ENCODE measurements at regions not wholly inside any gene's neighbourhood (a gene's known extent, or its start where the extent isn't known, plus 50 kb on each side); places are given as distances from the start of the nearest gene placed in this dataset.

- H3K9me3 Mint-ChIP-seq: peaks cover 0 to 37% (median 16%) of the 10 kb centered on the region in 7 donors
- DNase-seq (no peak), ATAC-seq (ENCODE audit: low read depth in 2 of 2) (no peak)
- H3K27me3 Mint-ChIP-seq: no peaks in the 10 kb centered on the region
- H3K4me3 Mint-ChIP-seq: no peak overlapping the region
- Histone ChIP-seq H3K9me3 (ENCODE audit: control insufficient read depth in 2 of 2, low read length in 2 of 2) (peaks cover 0 to 5% of the 10 kb centered on the region in 2 experiments), H3K27me3 (ENCODE audit: control insufficient read depth, insufficient read depth, low read length) (no peaks in the 10 kb centered on the region), H3K27ac (ENCODE audit: insufficient read depth, low read length, poor library complexity, severe bottlenecking) (no peak overlapping the region), H3K4me1 (ENCODE audit: control insufficient read depth, insufficient read depth, low read length, poor library complexity, severe bottlenecking) (no peaks in the 10 kb centered on the region), H3K4me3 (ENCODE audit: low read depth, low read length) (no peak overlapping the region), H3K36me3 (ENCODE audit: control insufficient read depth, insufficient read depth, low read length) (no peaks in the 10 kb centered on the region)
- H3K36me3 Mint-ChIP-seq: no peaks in the 10 kb centered on the region
- H3K27ac Mint-ChIP-seq: no peak overlapping the region
- H3K4me1 Mint-ChIP-seq: peaks cover 0 to 6% (median 0%) of the 10 kb centered on the region in 4 donors
Measured at GRCh38 chr18:28808373-28808772, 631.4 kb upstream of the CDH2 start.

- peaks cover 2 to 4% of the 10 kb centered on the region in 2 experiments for H3K9me3 ChIP-seq (ENCODE audit: control insufficient read depth in 2 of 2, low read length in 2 of 2)
- no peaks in the 10 kb centered on the region for H3K36me3 ChIP-seq (ENCODE audit: control insufficient read depth, insufficient read depth, low read length)
- no peaks in the 10 kb centered on the region for H3K4me1 Mint-ChIP-seq
- DNase-seq: no peak
- H3K27ac Mint-ChIP-seq: no peak overlapping the region
- no peak overlapping the region for H3K4me3 Mint-ChIP-seq
- H3K4me3 ChIP-seq (ENCODE audit: low read depth, low read length): no peak overlapping the region
- peaks cover 0 to 44% (median 10%) of the 10 kb centered on the region in 7 donors for H3K9me3 Mint-ChIP-seq
- no peaks in the 10 kb centered on the region for H3K36me3 Mint-ChIP-seq
- H3K4me1 ChIP-seq (ENCODE audit: control insufficient read depth, insufficient read depth, low read length, poor library complexity, severe bottlenecking): no peaks in the 10 kb centered on the region
- no peaks in the 10 kb centered on the region for H3K27me3 ChIP-seq (ENCODE audit: control insufficient read depth, insufficient read depth, low read length)
- H3K27ac ChIP-seq (ENCODE audit: insufficient read depth, low read length, poor library complexity, severe bottlenecking): no peak overlapping the region
- H3K27me3 Mint-ChIP-seq: no peaks in the 10 kb centered on the region
- ATAC-seq (ENCODE audit: low read depth in 2 of 2): no peak
Measured at GRCh38 chr18:28805491-28805890, 628.6 kb upstream of the CDH2 start.

DNA sequence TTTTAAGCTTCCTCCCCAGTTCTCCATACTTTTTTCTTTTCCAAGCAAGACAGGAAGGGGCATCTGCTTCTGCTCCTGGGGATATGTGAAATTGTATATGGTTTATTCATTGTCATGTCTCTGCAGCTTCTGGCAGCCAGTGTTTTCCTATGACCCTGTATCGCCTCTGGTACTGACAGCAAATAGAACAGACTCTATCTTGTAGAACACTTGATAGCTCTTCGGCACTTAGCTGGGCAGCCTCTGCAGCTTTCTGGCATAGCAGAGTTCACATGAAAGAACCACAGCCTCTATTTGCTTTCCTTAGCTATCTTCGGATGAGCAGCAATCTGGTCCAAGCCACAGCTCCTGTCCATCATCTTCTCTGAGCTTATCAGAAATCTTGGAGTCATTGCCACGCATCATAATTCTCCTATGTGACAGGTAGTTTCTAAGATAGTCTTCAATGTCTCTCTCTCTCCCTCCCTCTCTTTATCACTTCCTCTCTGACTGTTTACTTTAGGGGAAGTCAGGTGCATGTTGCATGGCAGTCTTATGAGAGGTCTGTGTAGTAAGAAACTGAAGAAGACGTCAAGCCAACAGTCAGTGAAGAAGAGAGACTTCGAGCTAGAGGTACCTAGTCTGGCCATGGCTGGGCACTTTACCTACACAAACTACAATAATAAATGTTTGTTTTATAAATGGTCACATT lies 627.7 kb upstream of the CDH2 start:
- ATAC-seq (ENCODE audit: low read depth in 2 of 2) (no peak), DNase-seq (no peak)
- Mint-ChIP-seq H3K27ac (no peak overlapping the region), H3K4me1 (no peaks in the 10 kb centered on the region), H3K27me3 (no peaks in the 10 kb centered on the region), H3K36me3 (no peaks in the 10 kb centered on the region), H3K4me3 (no peak overlapping the region), H3K9me3 (peaks cover 0 to 44% (median 10%) of the 10 kb centered on the region in 7 donors)
- Histone ChIP-seq H3K4me3 (ENCODE audit: low read depth, low read length) (no peak overlapping the region), H3K27ac (ENCODE audit: insufficient read depth, low read length, poor library complexity, severe bottlenecking) (no peak overlapping the region), H3K27me3 (ENCODE audit: control insufficient read depth, insufficient read depth, low read length) (no peaks in the 10 kb centered on the region), H3K9me3 (ENCODE audit: control insufficient read depth in 2 of 2, low read length in 2 of 2) (peaks cover 2 to 4% of the 10 kb centered on the region in 2 experiments), H3K36me3 (ENCODE audit: control insufficient read depth, insufficient read depth, low read length) (no peaks in the 10 kb centered on the region), H3K4me1 (ENCODE audit: control insufficient read depth, insufficient read depth, low read length, poor library complexity, severe bottlenecking) (no peaks in the 10 kb centered on the region)

- H3K9me3 Mint-ChIP-seq: peaks cover 0 to 34% (median 10%) of the 10 kb centered on the region in 7 donors
- H3K9me3 ChIP-seq (ENCODE audit: control insufficient read depth in 2 of 2, low read length in 2 of 2): peaks cover 4% of the 10 kb centered on the region in 2 experiments
- no peak overlapping the region for H3K27ac Mint-ChIP-seq
- H3K4me3 Mint-ChIP-seq: no peak overlapping the region
- no peaks in the 10 kb centered on the region for H3K36me3 ChIP-seq (ENCODE audit: control insufficient read depth, insufficient read depth, low read length)
- ATAC-seq (ENCODE audit: low read depth in 2 of 2) (no peak), DNase-seq (no peak)
- H3K36me3 Mint-ChIP-seq: no peaks in the 10 kb centered on the region
- H3K27ac ChIP-seq (ENCODE audit: insufficient read depth, low read length, poor library complexity, severe bottlenecking): no peak overlapping the region
- H3K4me1 Mint-ChIP-seq: no peaks in the 10 kb centered on the region
- no peaks in the 10 kb centered on the region for H3K27me3 Mint-ChIP-seq
- H3K4me1 ChIP-seq (ENCODE audit: control insufficient read depth, insufficient read depth, low read length, poor library complexity, severe bottlenecking): no peaks in the 10 kb centered on the region
- H3K4me3 ChIP-seq (ENCODE audit: low read depth, low read length): no peak overlapping the region
- no peaks in the 10 kb centered on the region for H3K27me3 ChIP-seq (ENCODE audit: control insufficient read depth, insufficient read depth, low read length)
Measured at GRCh38 chr18:28802546-28802945, 625.6 kb upstream of the CDH2 start.

GRCh38 chr18:28801876-28802275 lies 624.9 kb upstream of the CDH2 start:
- no peaks in the 10 kb centered on the region for H3K36me3 Mint-ChIP-seq
- H3K4me3 ChIP-seq (ENCODE audit: low read depth, low read length): no peak overlapping the region
- ATAC-seq (ENCODE audit: low read depth in 2 of 2) (no peak), DNase-seq (no peak)
- H3K4me1 Mint-ChIP-seq: no peaks in the 10 kb centered on the region
- no peak overlapping the region for H3K27ac ChIP-seq (ENCODE audit: insufficient read depth, low read length, poor library complexity, severe bottlenecking)
- peaks cover 0 to 29% (median 10%) of the 10 kb centered on the region in 7 donors for H3K9me3 Mint-ChIP-seq
- peaks cover 4% of the 10 kb centered on the region in 2 experiments for H3K9me3 ChIP-seq (ENCODE audit: control insufficient read depth in 2 of 2, low read length in 2 of 2)
- no peaks in the 10 kb centered on the region for H3K27me3 Mint-ChIP-seq
- no peak overlapping the region for H3K4me3 Mint-ChIP-seq
- H3K36me3 ChIP-seq (ENCODE audit: control insufficient read depth, insufficient read depth, low read length): no peaks in the 10 kb centered on the region
- no peaks in the 10 kb centered on the region for H3K27me3 ChIP-seq (ENCODE audit: control insufficient read depth, insufficient read depth, low read length)
- no peaks in the 10 kb centered on the region for H3K4me1 ChIP-seq (ENCODE audit: control insufficient read depth, insufficient read depth, low read length, poor library complexity, severe bottlenecking)
- no peak overlapping the region for H3K27ac Mint-ChIP-seq

DNA sequence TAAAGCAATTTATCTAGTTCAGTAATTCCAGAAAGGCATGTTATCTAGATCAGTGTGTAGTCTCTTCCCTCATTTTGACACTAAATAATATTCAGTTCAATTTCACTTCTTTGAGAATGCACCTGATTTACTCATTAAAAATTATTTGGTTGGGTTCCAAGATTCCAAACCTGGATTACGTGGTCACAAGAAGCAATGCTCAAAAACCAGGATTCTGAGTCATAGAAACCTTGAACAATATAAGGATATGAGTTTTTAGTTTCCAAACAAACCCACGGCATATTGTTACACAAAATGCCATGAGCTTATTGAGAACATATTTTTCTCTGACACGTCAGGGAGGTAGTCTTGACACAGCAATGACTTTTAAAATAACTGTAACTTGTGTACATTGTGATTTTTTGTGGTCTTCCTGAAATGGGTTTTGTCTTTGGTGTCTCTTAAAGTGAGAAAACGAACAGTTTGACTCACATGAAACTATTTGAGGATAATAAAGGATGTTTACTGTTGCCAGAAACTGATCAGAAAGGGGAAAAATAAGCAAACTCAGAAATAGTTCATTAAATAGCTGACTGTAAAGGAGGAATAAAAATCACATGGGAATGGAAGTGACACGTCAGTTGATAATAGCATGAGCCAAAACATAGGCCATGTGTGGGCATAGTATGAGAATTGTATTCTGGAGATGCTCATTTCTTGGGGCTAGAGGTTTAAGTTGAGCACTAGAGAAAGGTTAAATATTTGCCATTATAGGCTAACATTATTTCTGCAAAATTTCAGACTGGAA lies 617.7 kb upstream of the CDH2 start:
- Histone ChIP-seq H3K27me3 (ENCODE audit: control insufficient read depth, insufficient read depth, low read length) (no peaks in the 10 kb centered on the region), H3K36me3 (ENCODE audit: control insufficient read depth, insufficient read depth, low read length) (no peaks in the 10 kb centered on the region), H3K27ac (ENCODE audit: insufficient read depth, low read length, poor library complexity, severe bottlenecking) (no peak overlapping the region), H3K9me3 (ENCODE audit: control insufficient read depth in 2 of 2, low read length in 2 of 2) (peaks cover 3% of the 10 kb centered on the region in 2 experiments), H3K4me1 (ENCODE audit: control insufficient read depth, insufficient read depth, low read length, poor library complexity, severe bottlenecking) (no peaks in the 10 kb centered on the region), H3K4me3 (ENCODE audit: low read depth, low read length) (no peak overlapping the region)
- Mint-ChIP-seq H3K27me3 (no peaks in the 10 kb centered on the region), H3K4me1 (no peaks in the 10 kb centered on the region), H3K4me3 (no peak overlapping the region), H3K36me3 (no peaks in the 10 kb centered on the region), H3K27ac (no peak overlapping the region), H3K9me3 (peaks cover 4 to 20% (median 10%) of the 10 kb centered on the region in 7 donors)
- DNase-seq (no peak), ATAC-seq (ENCODE audit: low read depth in 2 of 2) (no peak)

GRCh38 chr18:28793901-28794300 lies 617.0 kb upstream of the CDH2 start:
- Histone ChIP-seq H3K9me3 (ENCODE audit: control insufficient read depth in 2 of 2, low read length in 2 of 2) (peaks cover 3 to 8% of the 10 kb centered on the region in 2 experiments), H3K4me1 (ENCODE audit: control insufficient read depth, insufficient read depth, low read length, poor library complexity, severe bottlenecking) (no peaks in the 10 kb centered on the region), H3K27ac (ENCODE audit: insufficient read depth, low read length, poor library complexity, severe bottlenecking) (no peak overlapping the region), H3K36me3 (ENCODE audit: control insufficient read depth, insufficient read depth, low read length) (no peaks in the 10 kb centered on the region), H3K4me3 (ENCODE audit: low read depth, low read length) (no peak overlapping the region), H3K27me3 (ENCODE audit: control insufficient read depth, insufficient read depth, low read length) (no peaks in the 10 kb centered on the region)
- peaks cover 5 to 20% (median 11%) of the 10 kb centered on the region in 7 donors for H3K9me3 Mint-ChIP-seq
- peak overlapping the region in 1 of 3 donors; percentile 76 for H3K27ac Mint-ChIP-seq
- H3K36me3 Mint-ChIP-seq: no peaks in the 10 kb centered on the region
- DNase-seq (no peak), ATAC-seq (ENCODE audit: low read depth in 2 of 2) (no peak)
- no peaks in the 10 kb centered on the region for H3K4me1 Mint-ChIP-seq
- no peaks in the 10 kb centered on the region for H3K27me3 Mint-ChIP-seq
- H3K4me3 Mint-ChIP-seq: no peak overlapping the region

Data from CD4-positive, CD25-positive, alpha-beta regulatory T cell (primary cell).